Fibroblast of upper back skin (primary cell): ENCODE measurements at regions not wholly inside any gene's neighbourhood (a gene's known extent, or its start where the extent isn't known, plus 50 kb on each side); places are given as distances from the start of the nearest gene placed in this dataset.
"Not testable (repeated sequence)": the region's sequence is repeated elsewhere in the genome, so short reads cannot be mapped to it uniquely, and the experiment has no call there.

Experiments
- DNase-seq: peaks from one replicate; pipeline ENCODE4 v3.0.0-alpha.2; 2013

DNA sequence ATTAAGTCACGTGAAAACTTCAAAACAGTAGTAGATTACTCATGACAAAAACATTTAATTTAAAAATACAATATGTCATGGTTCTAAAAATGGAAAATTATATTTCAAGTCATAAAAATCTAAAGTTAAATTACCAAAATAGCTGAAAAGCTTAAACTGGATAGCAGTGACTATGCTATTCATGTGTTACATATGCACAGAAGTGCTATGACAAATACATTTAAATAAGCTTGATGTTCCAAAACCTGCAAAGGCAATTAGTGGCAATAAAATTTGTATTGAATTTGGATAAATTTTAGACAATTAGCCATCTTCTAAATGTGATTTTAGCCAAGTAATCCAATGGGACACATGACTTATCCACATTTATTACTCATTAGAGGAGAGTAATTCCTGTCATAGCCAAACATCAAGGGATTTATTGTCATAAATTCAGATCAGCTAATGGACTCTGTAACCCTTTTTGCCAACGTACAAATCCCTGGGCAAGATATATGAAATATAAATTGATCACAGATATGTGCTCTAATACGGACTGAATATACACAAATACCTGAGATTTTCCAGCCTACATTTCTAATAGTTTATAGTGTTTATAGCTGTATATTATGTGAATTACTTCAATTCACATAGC, 419.4 kb downstream of the ISL1 start:
- no peak for DNase-seq

GRCh38 chr5:51806677-51807076, 423.4 kb downstream of the ISL1 start:
- DNase-seq = no peak

- DNase-seq = no peak
Observed at GRCh38 chr5:51810592-51810991, 427.3 kb downstream of the ISL1 start.

- DNase-seq = no peak
Observed at GRCh38 chr5:51811883-51812471, 428.7 kb downstream of the ISL1 start.

- not testable (repeated sequence) for DNase-seq
Observed at GRCh38 chr5:51814817-51815216, 431.6 kb downstream of the ISL1 start.

GRCh38 chr5:51816427-51816826, 433.2 kb downstream of the ISL1 start:
- no peak for DNase-seq

DNA sequence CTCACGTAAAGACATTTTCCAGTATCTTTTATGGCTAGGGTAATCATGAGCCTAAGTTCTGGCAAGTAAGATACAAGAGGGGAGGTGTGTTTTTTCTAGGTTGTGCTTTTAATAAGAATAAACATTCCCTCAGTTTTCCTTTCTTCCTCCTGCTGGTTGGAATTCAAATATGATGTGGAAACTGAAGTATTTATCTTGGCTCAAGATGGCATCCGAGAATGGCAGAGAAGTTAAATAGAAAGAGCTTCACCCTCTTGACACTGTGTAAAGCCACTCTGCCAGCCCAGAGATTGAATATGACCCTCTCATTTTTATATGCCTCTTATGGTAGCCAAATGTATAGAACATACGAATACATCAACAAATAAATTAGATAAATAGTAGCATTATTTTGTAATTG, 438.4 kb downstream of the ISL1 start:
- no peak for DNase-seq

- DNase-seq = no peak
Observed at GRCh38 chr5:51829230-51829629, 446.0 kb downstream of the ISL1 start.

DNA sequence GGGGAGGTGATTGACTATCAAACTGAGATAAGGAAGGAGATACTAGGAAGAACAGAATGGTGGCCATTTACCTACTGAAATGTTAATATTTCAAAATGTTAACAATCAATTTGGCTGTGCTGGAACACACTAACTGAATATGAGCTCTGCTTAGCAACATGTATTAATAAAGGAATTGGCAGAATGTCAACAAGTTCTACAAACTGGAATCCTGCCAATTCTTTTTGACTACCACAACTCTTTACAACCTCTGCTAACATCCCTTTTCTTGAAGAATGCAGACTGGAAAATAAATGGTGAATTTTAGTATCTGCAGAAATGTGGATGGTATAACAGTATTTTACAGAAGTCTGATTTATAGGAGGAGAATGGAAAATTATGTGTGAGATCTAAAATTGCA, 446.4 kb downstream of the ISL1 start:
- DNase-seq = no peak

GRCh38 chr5:51832934-51833470, 449.8 kb downstream of the ISL1 start:
- DNase-seq = no peak

DNA sequence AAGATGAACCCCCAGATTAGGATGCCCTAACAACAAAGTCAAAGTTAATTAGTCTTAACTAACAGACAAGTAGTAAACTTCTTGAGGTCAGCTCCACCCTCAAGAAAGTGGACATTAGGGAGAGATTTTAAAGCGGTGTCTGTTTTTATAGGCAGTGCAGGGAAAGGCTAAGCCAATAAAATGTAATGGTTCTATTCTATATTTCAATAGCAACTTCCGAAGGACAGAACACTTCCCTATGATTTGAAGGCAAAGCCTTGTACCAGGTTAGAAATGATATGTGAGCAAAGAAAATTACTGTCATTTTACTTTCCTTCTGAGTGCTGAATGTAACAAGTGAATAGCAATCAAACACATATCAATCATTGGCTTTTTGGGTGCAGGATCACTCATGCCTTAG, 455.2 kb downstream of the ISL1 start:
- DNase-seq = no peak

DNA sequence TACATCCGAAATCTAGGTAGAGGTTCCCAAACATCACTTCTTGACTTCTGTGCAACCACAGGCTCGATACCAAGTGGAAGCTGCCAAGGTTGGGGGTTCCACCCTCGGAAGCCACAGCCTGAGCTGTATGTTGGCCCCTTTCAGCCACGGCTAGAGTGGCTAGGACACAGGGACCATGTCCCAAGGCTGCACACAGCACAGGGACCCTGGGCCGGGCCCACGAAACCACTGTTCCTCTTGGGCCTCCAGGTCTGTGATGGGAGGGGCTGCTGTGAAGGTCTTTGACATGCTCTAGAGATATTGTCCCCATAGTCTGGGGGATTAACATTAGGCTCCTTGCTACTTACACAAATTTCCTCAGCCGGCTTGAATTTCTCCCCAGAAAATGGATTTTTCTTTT, 460.6 kb downstream of the ISL1 start:
- DNase-seq = no peak

GRCh38 chr5:51846015-51846414, 462.8 kb downstream of the ISL1 start:
- no peak for DNase-seq

DNA sequence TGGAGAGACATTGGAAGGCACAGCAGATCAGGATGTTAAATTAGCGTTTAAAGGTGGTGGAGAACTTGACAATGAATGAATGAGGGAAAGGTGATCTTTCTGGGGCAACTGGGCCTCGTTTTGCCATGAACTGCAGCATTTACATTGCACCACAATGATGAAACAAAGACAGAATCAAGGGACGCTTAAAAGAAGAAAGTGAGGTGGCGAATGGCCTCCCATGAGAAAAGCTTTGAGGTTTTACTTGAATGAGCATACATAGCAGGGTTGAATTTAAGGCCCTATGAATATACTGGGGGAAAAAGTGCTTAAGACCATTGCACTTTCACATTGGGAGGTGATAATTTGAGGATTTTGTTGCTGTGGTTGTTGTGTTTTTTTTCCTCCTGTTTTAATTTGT, 476.4 kb downstream of the ISL1 start:
- DNase-seq = no peak

DNA sequence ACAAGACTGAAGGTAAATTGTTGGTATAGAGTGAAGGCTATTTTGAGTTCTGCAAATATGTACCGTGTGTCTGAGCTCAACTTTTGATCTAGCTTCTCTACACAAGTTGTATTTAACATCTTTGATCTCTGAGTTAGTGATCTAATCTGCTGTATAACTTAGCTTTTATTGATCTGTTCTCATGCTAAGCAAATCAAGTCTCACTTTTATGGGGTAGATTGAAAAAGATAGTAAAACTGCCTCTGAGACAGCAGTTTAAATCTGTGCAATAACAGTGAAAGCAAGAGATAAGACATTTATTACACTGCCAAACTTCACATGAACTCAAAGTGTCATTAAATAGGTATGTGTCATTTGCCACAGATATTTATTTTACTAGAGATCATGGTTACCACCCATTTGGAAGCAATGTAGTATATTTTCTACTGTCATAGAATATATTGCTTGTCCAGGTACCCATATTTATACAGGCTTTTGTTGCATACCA, 477.3 kb downstream of the ISL1 start:
- no peak for DNase-seq

- no peak for DNase-seq
Observed at GRCh38 chr5:51872144-51872543, 488.9 kb downstream of the ISL1 start.

GRCh38 chr5:51881901-51882300, 498.7 kb downstream of the ISL1 start:
- no peak for DNase-seq

DNA sequence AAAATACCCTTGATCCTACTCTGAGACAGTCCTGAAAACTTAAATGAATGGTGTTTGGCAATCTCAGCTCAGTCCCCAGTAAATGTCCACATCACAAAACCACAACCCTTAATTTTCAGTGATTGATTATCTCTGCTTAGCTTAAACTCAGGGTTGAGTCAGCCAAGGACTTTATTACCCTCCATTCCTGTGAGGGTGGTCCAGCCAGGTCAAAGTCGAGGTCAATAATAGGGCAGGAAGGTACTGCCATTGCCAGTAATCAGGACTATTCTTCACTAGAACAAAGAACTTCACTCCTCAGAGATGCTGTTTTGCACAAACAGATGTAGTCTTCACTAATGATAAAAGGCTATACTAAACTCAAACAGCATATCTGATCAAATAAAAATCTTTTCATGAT, 499.4 kb downstream of the ISL1 start:
- DNase-seq = no peak

- no peak for DNase-seq
Observed at GRCh38 chr5:51889703-51890102, 506.5 kb downstream of the ISL1 start.

GRCh38 chr5:51890435-51891116, 507.3 kb downstream of the ISL1 start:
- DNase-seq = no peak

GRCh38 chr5:51892680-51893079, 509.4 kb downstream of the ISL1 start:
- DNase-seq = no peak

DNA sequence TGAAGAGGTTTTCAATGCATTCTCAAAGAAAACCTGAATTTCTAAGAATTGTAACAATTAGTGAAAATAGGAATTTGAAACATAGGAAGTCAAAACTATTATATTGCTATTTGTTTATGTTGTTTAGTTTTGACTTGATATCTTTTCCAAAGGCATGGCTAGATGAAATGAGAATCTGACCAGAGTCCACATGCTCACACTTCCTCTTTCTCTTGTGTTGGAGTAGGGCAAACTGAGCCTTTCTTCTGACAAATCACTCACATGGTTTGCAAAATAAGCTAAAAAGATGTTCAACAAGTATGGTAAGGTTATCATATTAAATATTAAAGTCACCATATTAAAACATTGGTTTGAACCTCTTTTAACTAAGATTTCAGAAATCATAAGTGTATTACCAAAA, 512.6 kb downstream of the ISL1 start:
- DNase-seq = no peak

GRCh38 chr5:51902512-51902911, 519.3 kb downstream of the ISL1 start:
- no peak for DNase-seq

GRCh38 chr5:51908215-51908614, 525.0 kb downstream of the ISL1 start:
- DNase-seq = no peak
